AG04449 (cell line): ENCODE measurements at regions not wholly inside any gene's neighbourhood (a gene's known extent, or its start where the extent isn't known, plus 50 kb on each side); places are given as distances from the start of the nearest gene placed in this dataset.

Source experiments
- CTCF ChIA-PET: fragments of 350-600 bp; formaldehyde crosslinking; extraction: SDS; loops from one replicate; lab custom pipeline; 2021; ENCODE audit warnings: antibody characterized with exemption; lab: Yijun Ruan, JAX
- POLR2A ChIA-PET: fragments of 400-600, 350-600 bp; formaldehyde crosslinking; extraction: SDS; loops from one replicate; lab custom pipeline; 2020; ENCODE audit warnings: antibody characterized with exemption, inconsistent platforms; lab: Yijun Ruan, JAX
- DNase-seq: peaks from one replicate; pipeline ENCODE4 v3.0.0-alpha.2; 2010; ENCODE audit warnings: low read depth, low spot score
- H3K4me3 ChIP-seq: 2 replicates; pipeline ENCODE4 v1.5.1; 2011; ENCODE audit warnings: low read depth, mild to moderate bottlenecking, control low read depth, low read length
- TF ChIP-seq, protein P1 (sequence below): IDR thresholded peaks from one replicate; pipeline ENCODE4 v1.5.1; 2011; ENCODE audit warnings: mild to moderate bottlenecking, moderate library complexity, low read length, control low read depth, inconsistent platforms; ENCODE audit not compliant: insufficient read depth; ENCODE audit errors: missing control alignments

GRCh38 chr16:63717806-63718205 lies 1404.1 kb downstream of the CDH11 start:
- H3K4me3 ChIP-seq: no peak overlapping the region
- CTCF ChIA-PET: no interaction called here
- TF ChIP-seq, protein P1, sequence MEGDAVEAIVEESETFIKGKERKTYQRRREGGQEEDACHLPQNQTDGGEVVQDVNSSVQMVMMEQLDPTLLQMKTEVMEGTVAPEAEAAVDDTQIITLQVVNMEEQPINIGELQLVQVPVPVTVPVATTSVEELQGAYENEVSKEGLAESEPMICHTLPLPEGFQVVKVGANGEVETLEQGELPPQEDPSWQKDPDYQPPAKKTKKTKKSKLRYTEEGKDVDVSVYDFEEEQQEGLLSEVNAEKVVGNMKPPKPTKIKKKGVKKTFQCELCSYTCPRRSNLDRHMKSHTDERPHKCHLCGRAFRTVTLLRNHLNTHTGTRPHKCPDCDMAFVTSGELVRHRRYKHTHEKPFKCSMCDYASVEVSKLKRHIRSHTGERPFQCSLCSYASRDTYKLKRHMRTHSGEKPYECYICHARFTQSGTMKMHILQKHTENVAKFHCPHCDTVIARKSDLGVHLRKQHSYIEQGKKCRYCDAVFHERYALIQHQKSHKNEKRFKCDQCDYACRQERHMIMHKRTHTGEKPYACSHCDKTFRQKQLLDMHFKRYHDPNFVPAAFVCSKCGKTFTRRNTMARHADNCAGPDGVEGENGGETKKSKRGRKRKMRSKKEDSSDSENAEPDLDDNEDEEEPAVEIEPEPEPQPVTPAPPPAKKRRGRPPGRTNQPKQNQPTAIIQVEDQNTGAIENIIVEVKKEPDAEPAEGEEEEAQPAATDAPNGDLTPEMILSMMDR: no peak
- POLR2A ChIA-PET: no interaction called here
- no peak for DNase-seq

- ChIA-PET POLR2A (no interaction called here), CTCF (no interaction called here)
- no peak for DNase-seq
These were observed 1407.0 kb downstream of the CDH11 start for GRCh38 chr16:63714876-63715275.

DNA sequence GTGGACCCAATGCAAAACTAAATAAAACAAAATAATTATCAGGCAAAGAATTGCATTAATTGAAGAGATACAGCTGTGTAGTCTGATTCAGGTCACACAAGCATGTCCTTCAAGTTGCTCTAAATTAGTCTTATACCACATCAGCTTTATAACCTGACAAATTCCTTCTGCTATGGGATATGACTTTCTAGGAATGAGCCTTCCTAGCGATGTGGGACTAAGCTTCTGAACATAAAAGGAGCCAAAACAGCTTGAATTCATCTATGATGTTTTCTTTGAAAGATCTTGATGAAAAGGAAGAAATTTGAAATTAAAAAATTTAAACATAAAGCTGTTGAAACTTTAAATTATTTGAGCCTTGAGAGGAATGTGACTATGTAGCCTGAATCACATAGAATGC lies 1409.1 kb downstream of the CDH11 start:
- CTCF ChIA-PET: no interaction called here
- DNase-seq: no peak
- POLR2A ChIA-PET: no interaction called here

More at GRCh38 chr16:63714876-63715275, 1407.0 kb downstream of the CDH11 start:
- no peak overlapping the region for H3K4me3 ChIP-seq
- TF ChIP-seq, protein P1: no peak

DNA sequence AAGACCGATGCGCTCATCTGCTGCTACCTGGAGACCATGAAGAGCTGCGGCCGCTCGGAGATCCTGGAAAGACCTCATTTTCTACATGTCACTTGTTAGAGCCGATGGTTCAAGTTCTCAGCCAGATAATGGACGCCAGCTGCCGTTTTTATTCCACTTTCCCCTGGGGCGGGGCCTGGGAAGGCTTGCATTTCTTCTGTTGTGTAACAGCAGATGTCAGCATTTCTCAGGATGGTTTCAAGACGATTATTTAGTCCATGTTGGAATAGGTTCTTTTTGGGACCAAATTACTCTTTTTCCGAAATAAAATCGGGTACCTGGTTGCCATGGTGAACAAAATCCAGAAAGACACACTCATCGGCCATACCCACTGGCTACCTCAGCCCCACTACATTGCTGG lies 1418.3 kb downstream of the CDH11 start:
- DNase-seq: no peak

More for the DNA sequence above, 1409.1 kb downstream of the CDH11 start:
- H3K4me3 ChIP-seq: no peak overlapping the region
- TF ChIP-seq, protein P1: no peak

DNA sequence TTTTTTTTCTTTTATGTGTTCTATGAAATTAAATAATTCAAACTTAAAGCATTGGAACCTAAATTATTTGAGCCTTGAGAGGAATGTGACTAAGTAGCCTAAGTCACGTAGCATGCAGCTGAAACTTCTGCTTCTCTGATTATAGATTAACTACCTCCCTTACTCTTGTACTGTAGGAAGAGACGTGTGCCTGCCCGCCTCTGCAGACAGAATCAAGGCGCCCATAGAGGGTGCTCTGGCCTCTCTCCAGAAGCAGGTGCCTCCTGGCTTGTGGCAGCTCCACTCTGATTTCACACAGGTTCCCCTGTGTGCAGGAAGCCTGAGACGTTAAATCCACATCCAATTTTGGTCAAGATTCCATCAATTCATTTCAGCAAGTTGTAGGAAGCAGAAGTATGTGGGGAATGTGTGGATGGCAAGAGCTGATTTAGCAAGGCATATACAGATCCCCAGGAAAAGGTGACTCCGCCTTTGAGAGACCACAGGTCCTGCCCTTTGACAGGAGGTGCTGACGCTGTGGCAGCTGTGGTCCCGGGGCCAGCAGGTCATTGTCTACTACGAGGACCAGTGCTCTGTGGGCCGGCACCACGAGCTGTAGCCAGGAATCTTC lies 1418.8 kb downstream of the CDH11 start:
- H3K4me3 ChIP-seq: no peak overlapping the region
- CTCF ChIA-PET: no interaction called here
- TF ChIP-seq, protein P1: no peak
- no peak for DNase-seq
- POLR2A ChIA-PET: no interaction called here

More for the DNA sequence above, 1418.3 kb downstream of the CDH11 start:
- TF ChIP-seq, protein P1: no peak
- no peak overlapping the region for H3K4me3 ChIP-seq
- CTCF ChIA-PET: no interaction called here
- POLR2A ChIA-PET: no interaction called here

- no peak for DNase-seq
- CTCF ChIA-PET: no interaction called here
- POLR2A ChIA-PET: no interaction called here
- TF ChIP-seq, protein P1: no peak
- H3K4me3 ChIP-seq: no peak overlapping the region
These were observed 1424.1 kb downstream of the CDH11 start for GRCh38 chr16:63697736-63698135.
